DND-41 (cell line): ENCODE measurements at regions not wholly inside any gene's neighbourhood (a gene's known extent, or its start where the extent isn't known, plus 50 kb on each side); places are given as distances from the start of the nearest gene placed in this dataset.
"Not testable (repeated sequence)": the region's sequence is repeated elsewhere in the genome, so short reads cannot be mapped to it uniquely, and the experiment has no call there.

Experiments
- CTCF ChIP-seq: IDR thresholded peaks from 2 replicates; pipeline ENCODE4 v1.5.1; 2012; ENCODE audit warnings: borderline replicate concordance, low read length, moderate library complexity, mild to moderate bottlenecking; ENCODE audit not compliant: poor library complexity, severe bottlenecking; ENCODE audit errors: extremely low read depth
- EZH2 ChIP-seq: IDR thresholded peaks from 3 replicates; pipeline ENCODE4 v1.6.1; 2012; ENCODE audit warnings: borderline replicate concordance, low read depth, mild to moderate bottlenecking, moderate library complexity, low read length, inconsistent platforms; ENCODE audit not compliant: severe bottlenecking

- TF ChIP-seq CTCF, EZH2: not testable (repeated sequence)
These were observed 4055.2 kb upstream of the TPTE start for GRCh38 chr21:6466081-6466698.
